HG03159 (cell line): ENCODE measurements at regions not wholly inside any gene's neighbourhood (a gene's known extent, or its start where the extent isn't known, plus 50 kb on each side); places are given as distances from the start of the nearest gene placed in this dataset.
"Not testable (repeated sequence)": the region's sequence is repeated elsewhere in the genome, so short reads cannot be mapped to it uniquely, and the experiment has no call there.

Experiments
- ATAC-seq: cut with Tn5 transposase; IDR thresholded peaks from one replicate; pipeline ENCODE4 v1.9.1; 2021; ENCODE audit warnings: mild to moderate bottlenecking, moderate library complexity; ENCODE audit not compliant: unreplicated experiment

- no peak for ATAC-seq
These were observed 91.7 kb upstream of the PELI2 start for GRCh38 chr14:56026506-56026905.

- no peak for ATAC-seq
These were observed 90.8 kb upstream of the PELI2 start for GRCh38 chr14:56027421-56027820.

- no peak for ATAC-seq
These were observed 90.1 kb upstream of the PELI2 start for GRCh38 chr14:56027916-56028712.

GRCh38 chr14:56036353-56036752 lies 81.9 kb upstream of the PELI2 start:
- ATAC-seq = no peak

- no peak for ATAC-seq
These were observed 78.1 kb upstream of the PELI2 start for GRCh38 chr14:56040121-56040520.

GRCh38 chr14:56044196-56044595 lies 74.0 kb upstream of the PELI2 start:
- ATAC-seq = no peak

- ATAC-seq = no peak
These were observed 71.7 kb upstream of the PELI2 start for GRCh38 chr14:56046546-56046945.

- no peak for ATAC-seq
These were observed 71.2 kb upstream of the PELI2 start for GRCh38 chr14:56046996-56047395.

GRCh38 chr14:56049536-56049935 lies 68.7 kb upstream of the PELI2 start:
- no peak for ATAC-seq

- ATAC-seq = no peak
These were observed 62.7 kb upstream of the PELI2 start for GRCh38 chr14:56055511-56055910.

- ATAC-seq = no peak
These were observed 62.2 kb upstream of the PELI2 start for GRCh38 chr14:56056031-56056430.

- ATAC-seq = no peak
These were observed 61.0 kb upstream of the PELI2 start for GRCh38 chr14:56057071-56057741.

- ATAC-seq = no peak
These were observed 60.4 kb upstream of the PELI2 start for GRCh38 chr14:56057767-56058166.

GRCh38 chr14:56059054-56059453 lies 59.2 kb upstream of the PELI2 start:
- ATAC-seq = no peak

- ATAC-seq = no peak
These were observed 57.2 kb upstream of the PELI2 start for GRCh38 chr14:56061051-56061450.

GRCh38 chr14:56063131-56063530 lies 55.1 kb upstream of the PELI2 start:
- ATAC-seq = no peak

GRCh38 chr14:56064513-56064912 lies 53.7 kb upstream of the PELI2 start:
- ATAC-seq = no peak

- not testable (repeated sequence) for ATAC-seq
These were observed 53.0 kb upstream of the PELI2 start for GRCh38 chr14:56065199-56065598.

GRCh38 chr14:56065621-56066290 lies 52.5 kb upstream of the PELI2 start:
- ATAC-seq = no peak
